Suprapubic skin (tissue), 4 donors: ENCODE measurements at regions not wholly inside any gene's neighbourhood (a gene's known extent, or its start where the extent isn't known, plus 50 kb on each side); places are given as distances from the start of the nearest gene placed in this dataset.

Experiments used
- POLR2A ChIP-seq, 2 donors: fragments of 450-650 bp; IDR thresholded peaks; one replicate each; pipeline ENCODE4 v1.6.1; 2017; ENCODE audit warnings: antibody characterized with exemption in 2 of 2, mild to moderate bottlenecking in 2 of 2, moderate library complexity in 2 of 2
- POLR2AphosphoS5 ChIP-seq, 3 donors: sonication (generic); formaldehyde crosslinking; IDR thresholded peaks; one replicate each; pipeline ENCODE4 v1.6.1; 2017; ENCODE audit warnings: antibody characterized with exemption in 3 of 3
- TF ChIP-seq, protein P1 (sequence below), 2 donors: fragments of 200-600 bp in 1 of 2; fragments of 450-650 bp in 1 of 2; sonication (generic) in 1 of 2; IDR thresholded peaks; one replicate each; pipeline ENCODE4 v1.5.1; 2016 to 2019; ENCODE audit warnings: antibody characterized with exemption in 2 of 2, mild to moderate bottlenecking in 1 of 2, moderate library complexity in 1 of 2

DNA sequence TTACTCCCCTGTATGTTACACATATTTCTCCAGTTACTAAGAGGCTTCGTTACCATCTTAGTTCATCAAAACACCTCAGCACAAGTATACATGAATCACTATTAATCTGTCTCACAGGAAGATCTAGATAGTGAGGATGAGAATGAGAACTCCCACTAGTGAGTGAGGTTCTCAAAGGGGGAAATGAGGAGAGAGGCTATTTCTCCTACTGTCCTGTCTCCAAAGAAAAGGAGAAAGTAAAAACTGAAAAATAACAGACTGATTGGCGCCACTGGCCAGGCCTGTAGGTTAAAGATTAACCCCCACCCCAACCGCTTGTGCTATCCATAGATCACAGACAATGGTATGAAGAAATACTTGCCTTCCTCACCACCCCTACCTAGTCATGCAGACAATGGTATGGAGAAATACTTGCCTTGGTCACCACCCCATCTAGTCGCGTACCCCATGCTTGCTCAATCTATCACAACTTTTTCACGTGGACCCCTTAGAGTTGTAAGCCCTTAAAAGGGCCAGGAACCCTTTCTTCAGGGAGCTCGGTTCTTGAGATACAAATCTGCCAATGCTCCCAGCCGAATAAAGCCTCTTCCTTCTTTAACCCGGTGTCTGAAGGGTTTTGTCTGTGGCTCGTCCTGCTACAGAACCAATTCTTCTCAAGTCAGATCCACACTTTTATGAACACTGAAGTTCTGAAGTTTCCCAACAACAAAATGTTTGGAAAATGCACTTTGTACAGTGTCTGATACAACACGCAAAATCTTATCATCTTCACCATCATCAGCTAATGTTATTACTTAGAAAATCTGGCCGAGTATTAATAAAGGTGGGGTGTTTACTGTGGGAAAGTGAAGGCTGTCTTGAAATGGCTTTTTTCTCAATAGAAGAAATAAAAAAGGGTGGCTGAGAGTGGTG, 598.1 kb downstream of the UQCRFS1 start:
- TF ChIP-seq, protein P1, sequence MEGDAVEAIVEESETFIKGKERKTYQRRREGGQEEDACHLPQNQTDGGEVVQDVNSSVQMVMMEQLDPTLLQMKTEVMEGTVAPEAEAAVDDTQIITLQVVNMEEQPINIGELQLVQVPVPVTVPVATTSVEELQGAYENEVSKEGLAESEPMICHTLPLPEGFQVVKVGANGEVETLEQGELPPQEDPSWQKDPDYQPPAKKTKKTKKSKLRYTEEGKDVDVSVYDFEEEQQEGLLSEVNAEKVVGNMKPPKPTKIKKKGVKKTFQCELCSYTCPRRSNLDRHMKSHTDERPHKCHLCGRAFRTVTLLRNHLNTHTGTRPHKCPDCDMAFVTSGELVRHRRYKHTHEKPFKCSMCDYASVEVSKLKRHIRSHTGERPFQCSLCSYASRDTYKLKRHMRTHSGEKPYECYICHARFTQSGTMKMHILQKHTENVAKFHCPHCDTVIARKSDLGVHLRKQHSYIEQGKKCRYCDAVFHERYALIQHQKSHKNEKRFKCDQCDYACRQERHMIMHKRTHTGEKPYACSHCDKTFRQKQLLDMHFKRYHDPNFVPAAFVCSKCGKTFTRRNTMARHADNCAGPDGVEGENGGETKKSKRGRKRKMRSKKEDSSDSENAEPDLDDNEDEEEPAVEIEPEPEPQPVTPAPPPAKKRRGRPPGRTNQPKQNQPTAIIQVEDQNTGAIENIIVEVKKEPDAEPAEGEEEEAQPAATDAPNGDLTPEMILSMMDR (IDR thresholded peaks at IDR 0.05), result no peak
- TF ChIP-seq POLR2A (IDR thresholded peaks at IDR 0.05), result no peak
- TF ChIP-seq POLR2AphosphoS5 (IDR thresholded peaks at IDR 0.05), result no peak
